ENCODE measurements at regions not wholly inside any gene's neighbourhood (a gene's known extent, or its start where the extent isn't known, plus 50 kb on each side); places are given as distances from the start of the nearest gene placed in this dataset.

GRCh38 chr10:76679030-76679429 lies 958.6 kb downstream of the KCNMA1 start:
- TF ChIP-seq CTCF (conservative IDR thresholded peaks at IDR 0.05; ENCODE audit: low read length) (no peak), EZH2phosphoT487 (IDR thresholded peaks at IDR 0.05; ENCODE audit: borderline replicate concordance, low read depth, low read length) (no peak)
